ENCODE measurements at regions not wholly inside any gene's neighbourhood (a gene's known extent, or its start where the extent isn't known, plus 50 kb on each side); places are given as distances from the start of the nearest gene placed in this dataset.

- DNase-seq = no peak
Measured at GRCh38 chr6:44682987-44683779, 295.7 kb downstream of the CDC5L start.

GRCh38 chr6:44685213-44685612, 297.7 kb downstream of the CDC5L start:
- DNase-seq = no peak

DNA sequence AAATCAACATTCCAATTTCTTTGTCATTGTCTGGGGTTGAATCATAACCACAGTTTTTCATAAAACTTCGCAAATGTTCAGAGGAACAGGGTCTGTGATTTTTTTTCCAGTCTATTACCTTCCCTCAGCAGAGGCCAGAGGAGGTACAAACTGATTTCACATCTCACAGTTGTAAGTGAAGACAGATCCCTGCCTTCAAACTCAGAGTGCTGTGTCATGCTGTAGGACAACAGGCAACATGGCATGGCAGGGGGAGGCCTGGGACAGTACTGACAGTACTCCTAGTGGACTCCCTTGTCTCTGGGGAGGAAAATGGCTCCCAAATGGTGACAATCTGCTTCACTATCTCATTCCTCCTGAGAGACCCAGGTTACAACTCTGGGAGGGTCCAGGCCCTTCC, 308.6 kb downstream of the CDC5L start:
- DNase-seq = no peak

GRCh38 chr6:44696686-44697085, 309.2 kb downstream of the CDC5L start:
- DNase-seq = no peak

DNA sequence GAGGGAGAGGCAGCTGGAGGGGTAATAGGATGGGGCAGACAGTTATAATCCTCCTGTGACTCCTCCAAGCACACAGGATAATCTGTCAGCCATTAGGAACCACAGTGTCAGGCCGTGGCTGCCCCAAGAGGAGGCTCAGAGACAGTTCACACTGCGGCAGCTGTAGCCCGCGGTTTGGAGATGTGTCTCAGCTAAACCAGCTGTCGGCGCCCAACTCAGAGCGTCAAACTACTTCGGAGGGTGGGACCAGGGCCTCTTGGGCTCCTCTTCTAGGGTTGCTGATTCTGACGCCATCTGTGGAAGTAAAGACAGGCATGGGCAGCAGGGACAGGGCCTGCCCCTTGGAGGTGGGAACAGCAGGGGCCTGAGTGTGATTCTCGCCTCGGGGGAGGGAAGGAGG, 309.8 kb downstream of the CDC5L start:
- DNase-seq = no peak

DNA sequence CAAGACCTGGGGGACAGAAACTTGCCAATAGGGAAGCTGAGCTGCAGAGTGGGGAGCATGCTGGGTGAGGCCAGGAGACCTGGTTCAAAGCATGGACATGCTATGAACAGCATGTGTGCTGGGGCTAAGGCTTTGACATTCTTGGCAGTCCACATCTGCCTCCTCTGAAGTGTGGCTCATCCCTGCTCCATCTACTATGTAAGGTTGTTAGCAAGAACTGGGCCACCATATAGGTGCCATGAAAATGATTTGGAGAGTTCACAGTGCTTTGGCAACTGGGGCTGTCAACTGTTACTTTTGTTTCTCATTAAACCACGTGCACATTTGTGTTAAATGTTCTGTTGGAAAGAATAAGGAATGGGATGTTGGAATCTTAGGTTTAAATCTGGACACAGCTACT, 311.1 kb downstream of the CDC5L start:
- DNase-seq = no peak

DNA sequence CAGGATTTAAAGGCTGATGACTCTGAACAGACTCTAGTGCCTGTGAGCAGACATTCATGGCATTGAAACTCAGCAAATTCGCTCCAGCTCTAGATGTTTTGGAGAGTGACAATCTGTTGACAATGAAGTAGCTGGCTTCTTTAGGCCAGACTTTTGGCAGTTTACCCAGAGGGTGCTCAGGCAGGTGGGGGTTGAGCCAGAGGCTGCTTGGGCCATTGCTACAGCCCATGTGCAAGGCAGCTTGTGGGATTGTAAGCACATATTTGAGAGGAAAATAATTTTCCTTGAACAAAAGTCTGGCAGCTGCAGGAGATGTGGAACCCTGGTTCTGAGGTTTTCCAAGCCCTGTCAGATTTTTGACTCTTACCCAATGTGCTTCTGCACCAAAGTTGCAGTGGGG, 311.6 kb downstream of the CDC5L start:
- DNase-seq = no peak

GRCh38 chr6:44699851-44700250, 312.3 kb downstream of the CDC5L start:
- no peak for DNase-seq

DNA sequence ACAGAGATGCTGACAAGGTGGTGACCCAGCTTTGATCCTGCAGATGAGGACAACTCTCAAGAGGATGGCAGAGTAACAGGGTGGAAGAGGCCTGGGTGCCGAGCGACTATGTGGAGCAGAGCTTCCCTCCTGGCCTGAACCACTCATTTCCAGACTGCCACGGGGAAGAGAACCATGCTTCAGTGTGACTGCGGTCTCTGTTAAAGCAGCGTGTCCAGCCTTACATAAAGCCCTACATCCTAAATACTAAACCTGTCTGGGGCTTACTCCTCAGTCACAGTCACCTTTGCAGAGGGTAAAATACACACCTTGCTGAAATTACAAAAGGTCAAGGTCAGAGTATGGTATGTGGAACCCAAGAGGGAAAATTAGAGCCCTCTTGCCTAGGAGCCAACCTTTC, 312.9 kb downstream of the CDC5L start:
- DNase-seq = no peak

- no peak for DNase-seq
Measured at GRCh38 chr6:44701038-44701636, 313.6 kb downstream of the CDC5L start.

DNA sequence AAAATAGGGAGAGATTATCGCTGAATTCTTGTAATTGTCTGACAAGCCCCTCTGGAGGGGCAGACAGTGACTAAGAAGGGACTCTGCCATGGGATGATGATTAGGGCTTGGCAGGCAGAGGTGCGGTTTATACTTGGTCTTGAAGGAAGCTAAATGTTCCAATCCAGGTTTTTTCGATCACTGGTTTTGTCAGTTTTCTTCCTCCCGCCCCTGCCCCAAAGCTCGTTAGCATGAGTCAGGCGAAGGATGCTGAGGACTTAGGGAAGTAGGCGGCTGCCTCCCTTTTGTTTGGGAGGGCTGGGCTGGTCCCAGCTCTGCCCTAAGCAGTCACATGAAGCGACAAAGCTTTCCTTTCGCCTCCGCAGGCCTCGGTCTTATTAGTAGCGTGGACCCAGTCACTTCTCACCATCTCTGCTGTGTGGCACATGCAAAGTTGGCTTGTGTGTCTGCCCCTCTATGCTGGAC, 314.2 kb downstream of the CDC5L start:
- no peak for DNase-seq

GRCh38 chr6:44702292-44702691, 314.8 kb downstream of the CDC5L start:
- no peak for DNase-seq

GRCh38 chr6:44704240-44705150, 317.0 kb downstream of the CDC5L start:
- no peak for DNase-seq

GRCh38 chr6:44705596-44705995, 318.1 kb downstream of the CDC5L start:
- DNase-seq = no peak

GRCh38 chr6:44706011-44706410, 318.5 kb downstream of the CDC5L start:
- no peak for DNase-seq

DNA sequence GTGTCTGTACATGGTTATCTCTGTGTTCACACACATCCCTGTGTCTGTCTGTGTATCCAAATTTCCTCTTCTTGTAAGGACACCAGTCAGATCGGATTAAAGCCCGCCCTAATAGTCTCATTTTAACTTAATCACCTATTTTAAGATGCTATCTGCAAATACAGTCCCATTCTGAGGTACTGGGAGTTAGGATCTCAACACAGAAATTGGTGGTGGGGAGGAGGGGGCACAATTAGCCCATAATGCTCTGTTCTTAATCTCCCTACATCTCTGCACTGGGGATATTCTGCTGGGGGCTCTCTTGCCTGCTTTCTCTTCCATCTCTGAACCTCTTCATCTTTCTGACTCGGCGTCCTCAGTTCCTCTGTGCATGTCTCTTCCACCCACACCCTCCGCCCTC, 320.7 kb downstream of the CDC5L start:
- no peak for DNase-seq

DNA sequence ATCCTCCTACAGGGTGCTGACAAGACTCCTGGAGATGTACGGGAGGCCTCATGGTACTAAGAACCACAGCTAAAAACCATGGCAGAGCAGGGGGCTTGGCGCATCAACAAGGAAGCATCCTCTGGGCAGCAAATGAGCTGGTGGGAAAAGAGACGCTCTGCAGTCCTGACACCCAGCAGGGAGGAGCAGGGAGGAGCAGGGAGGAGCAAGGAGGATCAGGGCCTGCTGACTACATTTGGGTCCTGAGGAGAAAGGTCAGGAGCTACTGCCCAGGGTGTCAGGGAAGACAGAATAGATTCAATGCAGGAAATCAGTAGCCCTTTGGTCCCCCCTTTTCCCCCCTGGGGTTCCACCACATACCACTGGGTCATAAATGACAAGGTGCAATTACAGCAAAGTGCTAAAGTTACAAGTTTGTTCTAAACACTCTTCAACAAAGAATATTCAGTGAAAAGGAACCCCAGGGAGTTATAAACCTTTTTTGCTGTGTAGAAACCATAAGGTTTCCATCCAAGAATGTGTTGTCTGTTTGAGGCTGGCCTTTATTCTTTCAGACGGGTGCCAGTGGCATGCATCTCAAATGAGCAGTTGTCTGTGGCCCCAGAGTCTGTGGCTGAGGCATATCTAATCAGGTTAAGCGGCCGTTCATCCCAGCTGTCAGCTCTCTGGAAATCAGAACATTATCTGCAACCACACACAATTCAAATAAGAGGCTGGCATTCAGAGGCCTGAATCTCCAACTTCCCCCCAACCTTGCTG, 325.0 kb downstream of the CDC5L start:
- DNase-seq = no peak

- DNase-seq = no peak
Measured at GRCh38 chr6:44715188-44715587, 327.7 kb downstream of the CDC5L start.

DNA sequence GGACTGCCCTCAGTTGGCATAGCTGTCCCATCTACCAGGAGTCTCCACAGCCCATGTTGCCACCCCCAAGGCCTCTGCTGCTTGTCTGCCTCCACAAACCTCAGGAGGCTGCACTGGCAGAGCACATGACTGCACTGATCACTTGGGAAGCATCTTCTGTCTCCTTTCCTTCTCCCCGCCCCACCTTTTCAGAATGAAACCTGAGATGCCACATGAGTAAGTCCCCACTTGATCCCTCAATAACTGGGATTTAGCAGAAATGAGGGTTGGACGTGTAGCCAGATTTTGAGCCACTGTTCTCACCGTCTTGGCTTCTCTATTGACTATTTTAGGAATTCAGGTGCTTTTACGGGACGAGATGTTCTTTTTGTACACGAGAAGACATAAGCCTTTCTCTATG, 328.4 kb downstream of the CDC5L start:
- DNase-seq = no peak

- DNase-seq = no peak
Measured at GRCh38 chr6:44717431-44717830, 329.9 kb downstream of the CDC5L start.

- no peak for DNase-seq
Measured at GRCh38 chr6:44721954-44722578, 334.6 kb downstream of the CDC5L start.

DNA sequence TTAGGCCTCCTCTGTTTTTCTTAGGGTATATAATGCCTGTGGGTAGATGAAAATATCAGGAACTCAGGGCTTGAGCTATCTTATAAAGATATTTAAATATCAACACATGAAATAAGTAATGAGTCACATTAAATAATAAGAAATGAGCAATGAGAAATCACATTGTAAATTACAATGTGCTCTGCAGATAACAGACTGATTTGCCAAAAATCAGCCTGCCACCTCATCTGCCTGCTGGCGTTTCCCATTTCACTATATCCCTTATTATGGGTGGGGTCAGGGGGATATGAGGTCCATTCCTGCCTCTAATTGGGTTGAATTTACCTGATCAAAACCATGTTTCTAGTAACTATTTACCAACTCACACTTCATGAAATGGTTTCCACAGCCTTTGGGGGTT, 335.2 kb downstream of the CDC5L start:
- no peak for DNase-seq
